Dedifferentiated amniotic fluid mesenchymal stem cell (primary cell): ENCODE measurements at regions not wholly inside any gene's neighbourhood (a gene's known extent, or its start where the extent isn't known, plus 50 kb on each side); places are given as distances from the start of the nearest gene placed in this dataset.

Experiments used
- DNase-seq: peaks from one replicate; pipeline ENCODE4 v3.0.0-alpha.2; 2016; ENCODE audit errors: extremely low spot score

DNA sequence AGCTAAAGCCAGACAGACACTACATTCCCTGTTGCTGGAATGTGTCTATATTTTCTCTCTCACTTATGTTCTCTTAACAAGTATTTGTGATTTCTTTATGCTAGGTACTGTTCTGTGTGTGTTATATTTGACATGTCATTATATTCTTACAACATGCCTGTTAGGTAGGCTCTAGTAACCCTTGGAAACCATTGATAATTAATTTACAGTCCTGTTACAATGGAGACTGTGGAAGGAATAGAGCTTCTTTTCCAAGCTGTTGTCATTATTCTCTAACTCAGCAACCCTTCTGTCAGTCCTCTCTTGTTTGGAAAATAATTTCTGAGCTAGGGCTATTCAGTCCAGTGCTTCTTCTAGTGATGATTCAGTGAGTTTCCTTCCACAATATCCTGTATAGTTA is 419.1 kb upstream of the BOD1L1 start:
- DNase-seq: no peak

GRCh38 chr4:14047840-14048239 is 420.3 kb upstream of the BOD1L1 start:
- no peak for DNase-seq

DNA sequence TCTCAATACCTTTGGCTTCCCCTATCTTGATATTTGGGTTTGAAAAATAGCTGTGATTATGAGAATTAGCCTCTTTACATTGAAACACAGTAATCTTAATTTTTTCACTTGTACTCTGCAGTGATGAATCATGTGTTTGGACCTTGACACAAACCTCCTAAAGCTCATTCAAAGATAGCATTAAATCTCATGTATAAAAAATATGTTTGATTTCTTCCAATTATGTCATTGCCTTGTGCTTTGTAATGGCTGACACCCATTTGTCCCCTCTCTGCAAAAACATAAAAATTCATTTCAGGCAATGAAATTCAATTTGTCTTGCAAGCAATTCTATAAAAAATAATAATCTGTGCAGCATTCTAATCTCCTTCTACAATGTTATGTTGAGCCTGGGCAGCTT is 422.4 kb upstream of the BOD1L1 start:
- DNase-seq: no peak

GRCh38 chr4:14053291-14053690 is 425.8 kb upstream of the BOD1L1 start:
- no peak for DNase-seq

- no peak for DNase-seq
Measured at GRCh38 chr4:14054391-14054790, 426.9 kb upstream of the BOD1L1 start.

DNA sequence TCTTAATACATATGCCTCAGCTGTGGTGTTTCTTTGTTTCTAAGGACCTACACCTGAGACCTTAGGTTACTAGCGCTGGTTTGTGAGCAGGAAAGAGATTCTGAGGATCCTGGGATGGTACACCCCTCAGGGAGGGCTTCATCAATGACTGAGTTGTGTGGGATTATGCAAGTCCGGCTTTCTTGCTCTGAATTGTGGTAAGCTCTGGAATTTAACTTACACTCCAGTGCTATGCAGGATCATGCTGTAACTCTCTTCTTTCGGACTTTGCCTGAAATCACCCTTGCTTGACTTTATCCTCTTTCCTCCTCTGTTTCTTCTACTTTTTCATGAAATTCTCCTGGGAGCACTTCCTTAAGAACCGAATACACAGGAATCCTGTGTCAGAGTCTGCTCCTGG is 431.5 kb upstream of the BOD1L1 start:
- no peak for DNase-seq

GRCh38 chr4:14064984-14065383 is 437.5 kb upstream of the BOD1L1 start:
- no peak for DNase-seq

DNA sequence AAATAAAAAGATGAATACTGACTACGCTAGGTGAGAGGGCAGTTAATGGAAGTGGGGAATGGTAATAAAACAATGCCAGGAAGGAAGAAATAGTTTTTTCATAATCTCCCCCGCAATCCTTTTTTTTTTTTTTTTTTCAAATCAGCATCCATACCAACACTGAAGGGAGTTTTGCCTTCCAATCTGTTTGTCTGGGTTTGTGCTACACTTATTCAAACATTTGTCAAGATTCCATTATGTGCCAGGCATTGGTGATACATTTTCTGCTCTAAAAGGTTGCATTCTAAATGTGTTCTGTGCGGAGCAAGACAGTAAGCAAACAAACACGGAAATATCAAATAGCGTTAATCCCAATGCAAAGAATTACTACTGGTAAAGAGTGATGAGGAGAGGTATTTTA is 437.9 kb upstream of the BOD1L1 start:
- DNase-seq: no peak

GRCh38 chr4:14066979-14067378 is 439.5 kb upstream of the BOD1L1 start:
- DNase-seq: no peak

GRCh38 chr4:14069886-14070285 is 442.4 kb upstream of the BOD1L1 start:
- no peak for DNase-seq

GRCh38 chr4:14070289-14070880 is 442.9 kb upstream of the BOD1L1 start:
- DNase-seq: no peak

DNA sequence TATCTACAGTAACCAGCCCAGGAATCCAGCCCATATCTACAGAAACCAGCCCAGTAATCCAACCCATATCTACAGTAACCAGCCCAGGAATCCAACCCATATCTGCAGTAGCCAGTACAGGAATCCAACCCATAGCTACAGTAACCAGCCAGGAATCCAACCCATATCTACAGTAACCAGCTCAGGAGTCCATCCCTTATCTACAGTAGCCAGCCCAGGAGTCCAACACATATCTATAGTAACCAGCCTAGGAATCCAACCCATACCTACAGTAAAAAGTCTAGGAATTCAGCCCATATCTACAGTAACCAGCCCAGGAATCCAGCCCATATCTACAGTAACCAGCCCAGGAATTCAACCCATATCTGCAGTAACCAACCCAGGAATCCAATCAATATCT is 445.0 kb upstream of the BOD1L1 start:
- no peak for DNase-seq

GRCh38 chr4:14076776-14077175 is 449.3 kb upstream of the BOD1L1 start:
- DNase-seq: no peak

DNA sequence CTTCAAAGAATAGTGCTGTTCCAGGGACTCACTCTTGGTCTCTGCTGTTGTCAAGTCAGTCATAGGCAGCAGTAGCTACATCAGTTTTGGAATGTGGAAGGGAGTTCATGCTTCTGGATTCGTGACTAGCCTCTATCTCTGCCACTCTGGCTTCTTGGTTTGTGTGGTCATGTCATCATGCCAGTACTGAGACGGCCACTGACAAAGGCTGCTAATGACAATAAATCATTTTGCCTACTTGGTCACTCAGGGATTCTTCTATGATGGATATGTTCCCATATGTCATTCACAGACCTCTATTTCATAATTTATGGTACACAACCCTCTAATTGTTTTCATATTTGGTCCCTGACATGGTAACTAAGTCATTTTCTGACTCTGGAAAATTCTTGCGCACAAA is 450.8 kb upstream of the BOD1L1 start:
- no peak for DNase-seq

GRCh38 chr4:14079601-14080000 is 452.1 kb upstream of the BOD1L1 start:
- DNase-seq: no peak

DNA sequence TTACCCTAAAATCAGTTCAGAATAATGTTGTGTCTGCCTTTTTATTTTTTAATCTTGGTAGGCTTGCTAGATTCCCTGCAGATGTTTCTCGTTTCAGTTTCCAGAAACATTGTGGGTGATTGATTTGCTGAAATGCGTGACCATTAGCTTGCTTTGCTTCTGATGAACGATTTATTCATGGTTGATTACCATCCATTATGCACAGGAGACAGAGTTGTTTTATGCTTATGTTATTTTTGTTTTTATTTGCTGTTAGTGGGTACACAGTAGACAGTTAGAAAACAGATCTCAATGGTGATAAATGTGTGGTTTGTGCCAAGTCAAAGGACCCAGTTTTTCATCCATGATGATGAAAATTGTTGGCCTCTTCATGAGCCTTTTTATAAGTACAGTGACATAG is 455.6 kb upstream of the BOD1L1 start:
- no peak for DNase-seq

- DNase-seq: no peak
Measured at GRCh38 chr4:14084598-14084997, 457.1 kb upstream of the BOD1L1 start.

DNA sequence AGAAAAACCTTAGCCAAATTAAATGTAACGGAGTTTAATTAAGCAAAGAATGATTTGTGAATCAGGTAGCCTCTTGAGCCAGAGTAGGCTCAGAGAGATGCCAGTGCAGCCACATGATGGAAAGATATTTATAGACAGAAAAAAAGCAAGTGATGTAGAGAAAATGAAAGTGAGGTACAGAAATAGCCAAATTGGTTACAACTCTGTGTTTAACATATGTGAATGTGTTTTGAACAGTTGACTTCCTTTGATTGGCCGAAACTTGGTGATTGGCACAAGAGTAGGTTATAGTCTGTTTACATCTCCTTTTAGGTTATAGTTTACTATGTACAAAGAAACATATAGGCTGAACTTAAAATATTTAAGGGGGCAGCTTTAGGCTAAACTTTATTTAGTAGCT is 459.9 kb upstream of the BOD1L1 start:
- DNase-seq: no peak

DNA sequence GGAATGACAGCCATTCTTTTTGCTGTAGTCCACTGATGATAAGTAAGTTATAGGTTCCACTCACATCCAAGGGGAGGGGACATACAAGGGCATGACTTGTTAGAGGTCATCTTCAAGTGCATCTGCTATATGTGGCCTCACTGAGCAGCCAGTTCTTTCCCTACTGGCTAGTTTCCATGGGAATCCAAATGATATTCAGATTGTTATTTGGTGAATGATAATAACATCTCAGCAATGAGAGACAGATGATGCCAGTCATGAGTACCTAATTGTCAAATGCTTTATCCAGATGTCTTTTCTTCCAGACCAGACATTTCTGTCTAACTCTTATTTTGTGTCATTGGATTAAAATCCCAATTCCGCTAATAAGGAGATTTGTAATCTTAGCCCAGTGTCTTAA is 460.4 kb upstream of the BOD1L1 start:
- no peak for DNase-seq

GRCh38 chr4:14091531-14091930 is 464.0 kb upstream of the BOD1L1 start:
- DNase-seq: no peak

DNA sequence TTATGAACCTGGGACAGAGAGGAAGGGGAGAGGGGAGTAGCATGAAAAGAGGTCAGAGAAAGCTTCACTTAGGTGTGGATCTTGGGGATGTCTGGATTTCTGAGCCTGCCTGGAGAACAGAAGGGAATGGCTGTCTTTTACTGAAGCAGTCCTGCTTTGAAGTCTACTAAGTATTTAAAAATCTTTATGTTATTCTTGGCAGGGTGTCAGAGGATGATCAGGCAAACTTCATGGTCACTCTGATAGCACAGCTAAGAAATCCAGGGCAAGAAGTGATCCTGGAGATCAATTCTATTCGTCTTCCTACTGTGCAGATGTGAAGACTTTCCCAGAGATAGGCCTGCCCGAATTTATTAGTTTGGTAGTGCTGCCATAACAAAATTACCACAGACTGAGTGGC is 464.4 kb upstream of the BOD1L1 start:
- no peak for DNase-seq

DNA sequence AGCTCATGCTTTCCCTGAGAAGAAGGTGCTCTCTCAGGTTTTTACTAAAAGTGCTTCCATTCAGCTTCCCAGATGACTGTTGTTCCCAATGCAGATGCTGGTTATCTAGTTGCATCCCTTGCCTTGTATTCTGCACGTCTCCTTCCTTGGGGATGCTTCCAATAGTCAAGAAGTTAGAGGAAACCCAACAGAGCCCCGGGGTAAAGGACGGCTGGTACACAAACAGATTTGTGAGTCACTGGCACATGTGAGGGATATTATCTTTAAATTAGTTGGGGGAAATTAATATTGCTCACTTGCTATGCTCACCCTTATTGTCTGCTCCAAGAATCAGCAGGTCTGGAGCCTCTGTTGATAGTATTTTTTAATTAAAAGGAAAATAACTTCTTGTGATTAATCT is 465.2 kb upstream of the BOD1L1 start:
- no peak for DNase-seq

GRCh38 chr4:14095831-14096230 is 468.3 kb upstream of the BOD1L1 start:
- DNase-seq: no peak

DNA sequence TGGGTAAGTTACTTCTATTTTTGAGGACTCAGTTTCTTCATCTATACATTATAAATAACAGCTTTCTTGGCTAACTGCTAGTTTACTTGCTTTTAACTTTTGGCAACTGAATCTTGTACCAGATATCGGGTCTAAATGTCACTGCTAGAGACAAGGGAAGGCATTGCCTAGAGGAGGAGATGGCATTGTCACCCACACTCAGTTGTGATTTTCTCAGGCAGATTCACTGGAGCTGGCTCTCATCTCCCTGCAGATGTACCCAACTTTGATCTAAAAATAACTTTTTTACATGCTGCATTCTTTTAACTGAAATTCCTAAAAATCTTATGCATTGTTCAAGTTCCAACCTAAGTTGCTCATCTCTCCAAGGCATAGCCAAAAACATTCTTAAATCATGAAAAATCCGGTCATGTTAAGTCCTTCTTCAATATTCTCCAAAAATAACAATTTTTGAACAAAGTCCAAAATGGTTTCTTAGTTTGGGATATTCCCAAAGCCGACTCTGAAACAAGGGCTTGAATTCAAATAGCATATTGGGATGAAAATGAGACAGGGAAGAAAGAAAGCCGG is 469.0 kb upstream of the BOD1L1 start:
- DNase-seq: peak; percentile 74
